HAP-1 (cell line): ENCODE measurements at regions not wholly inside any gene's neighbourhood (a gene's known extent, or its start where the extent isn't known, plus 50 kb on each side); places are given as distances from the start of the nearest gene placed in this dataset.
A peak's percentile ranks its signal among the peaks of the same experiment; 100 is the strongest.
"Not testable (repeated sequence)": the region's sequence is repeated elsewhere in the genome, so short reads cannot be mapped to it uniquely, and the experiment has no call there.

Experiments
- DNase-seq, 2 experiments: peaks; one replicate each; pipeline ENCODE4 v3.0.0-alpha.2; 2016 to 2020; ENCODE audit warnings: low spot score in 2 of 2
- H3K27me3 ChIP-seq: fragments of 250-450 bp; sonication (Bioruptor Pico); 2 replicates; pipeline ENCODE4 v1.5.1; 2020; ENCODE audit warnings: low read depth, mild to moderate bottlenecking, moderate library complexity
- H3K36me3 ChIP-seq: fragments of 250-450 bp; sonication (Bioruptor Pico); replicated peaks from 2 replicates; pipeline ENCODE4 v1.5.1; 2020; ENCODE audit warnings: mild to moderate bottlenecking
- H3K4me1 ChIP-seq: fragments of 250-450 bp; sonication (Bioruptor Pico); 2 replicates; pipeline ENCODE4 v1.5.1; 2020; ENCODE audit warnings: mild to moderate bottlenecking
- H3K4me3 ChIP-seq: fragments of 250-450 bp; sonication (Bioruptor Pico); 2 replicates; pipeline ENCODE4 v1.5.1; 2020; ENCODE audit warnings: mild to moderate bottlenecking, moderate library complexity
- H3K9me3 ChIP-seq: fragments of 250-450 bp; sonication (Bioruptor Pico); 2 replicates; pipeline ENCODE4 v1.5.1; 2020; ENCODE audit warnings: mild to moderate bottlenecking, moderate library complexity
- in situ Hi-C: fragments of 300-500 bp; cut with MboI; formaldehyde crosslinking; loops from 3 replicates; pipeline ENCODE4 v1.14.3; 2020; ENCODE audit warnings: low sequenced_read_pairs, inconsistent platforms, mixed read lengths

DNA sequence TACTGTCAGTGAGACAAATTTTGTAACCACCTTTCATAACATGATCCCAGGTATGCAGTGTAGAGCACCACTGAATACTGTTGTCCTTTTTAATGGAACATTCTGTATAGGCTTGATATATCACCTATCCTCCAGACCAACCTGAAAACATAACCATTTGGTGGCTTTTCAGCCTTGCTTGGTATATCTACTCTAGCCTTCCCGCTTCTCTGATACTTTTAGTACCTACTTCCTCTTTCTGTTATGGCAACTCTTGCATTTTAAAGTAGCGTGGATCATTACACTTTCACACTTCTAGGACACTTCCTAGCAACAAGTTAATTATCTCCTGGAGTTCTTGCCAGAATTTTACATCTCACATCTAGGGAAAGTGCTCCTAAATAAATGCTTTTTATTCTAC is 226.6 kb upstream of the ROBO1 start:
- Histone ChIP-seq H3K36me3 (no peaks in the 10 kb centered on the region), H3K27me3 (no peaks in the 10 kb centered on the region), H3K4me1 (no peaks in the 10 kb centered on the region), H3K4me3 (no peak overlapping the region), H3K9me3 (no peaks in the 10 kb centered on the region)
- in situ Hi-C loops = no loop called here
- no peak for DNase-seq

- Histone ChIP-seq H3K4me3 (no peak overlapping the region), H3K27me3 (no peaks in the 10 kb centered on the region), H3K36me3 (no peaks in the 10 kb centered on the region), H3K4me1 (no peaks in the 10 kb centered on the region), H3K9me3 (no peaks in the 10 kb centered on the region)
- DNase-seq = no peak
- in situ Hi-C loops = no loop called here
Measured at GRCh38 chr3:79986338-79986737, 218.5 kb upstream of the ROBO1 start.

DNA sequence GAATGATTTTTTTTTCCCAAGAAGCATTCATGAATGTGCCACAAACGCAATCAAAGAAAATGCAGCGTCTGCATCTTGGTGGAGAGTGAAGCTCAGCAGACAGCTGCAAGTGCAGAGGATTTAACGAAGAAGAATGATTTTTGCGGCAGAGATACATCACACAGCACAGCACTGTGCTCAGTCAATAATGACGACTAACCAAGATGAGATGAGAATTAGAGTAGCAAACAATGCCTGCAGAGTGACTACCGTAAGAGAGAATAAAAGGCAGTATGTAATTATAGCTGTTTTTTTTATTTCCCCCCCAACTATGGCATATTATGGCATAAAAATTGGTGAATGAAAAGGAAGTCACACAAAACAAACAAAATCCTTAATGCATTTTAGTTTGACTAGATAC is 218.0 kb upstream of the ROBO1 start:
- DNase-seq = no peak
- Histone ChIP-seq H3K36me3 (no peaks in the 10 kb centered on the region), H3K4me1 (no peaks in the 10 kb centered on the region), H3K9me3 (no peaks in the 10 kb centered on the region), H3K27me3 (no peaks in the 10 kb centered on the region), H3K4me3 (no peak overlapping the region)
- in situ Hi-C loops = no loop called here

DNA sequence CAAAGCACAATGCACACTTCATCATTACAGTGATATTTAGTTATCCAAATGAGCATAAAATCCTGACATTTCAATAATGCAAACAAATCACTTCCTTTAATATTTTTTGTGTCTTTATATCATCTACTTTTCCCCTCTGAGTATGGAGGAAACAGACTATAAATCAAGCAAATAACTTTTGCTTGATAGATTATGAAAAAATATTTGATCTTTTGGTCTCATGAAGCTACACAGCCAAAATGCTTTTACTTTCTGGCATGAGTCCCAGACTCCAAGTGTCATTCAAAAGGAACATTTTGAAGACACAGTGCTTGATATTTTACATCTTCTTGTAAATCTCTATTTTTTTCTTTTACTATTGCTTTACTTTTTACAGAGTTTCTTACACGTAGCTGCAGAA is 215.3 kb upstream of the ROBO1 start:
- in situ Hi-C loops = no loop called here
- no peaks in the 10 kb centered on the region for H3K9me3 ChIP-seq

DNA sequence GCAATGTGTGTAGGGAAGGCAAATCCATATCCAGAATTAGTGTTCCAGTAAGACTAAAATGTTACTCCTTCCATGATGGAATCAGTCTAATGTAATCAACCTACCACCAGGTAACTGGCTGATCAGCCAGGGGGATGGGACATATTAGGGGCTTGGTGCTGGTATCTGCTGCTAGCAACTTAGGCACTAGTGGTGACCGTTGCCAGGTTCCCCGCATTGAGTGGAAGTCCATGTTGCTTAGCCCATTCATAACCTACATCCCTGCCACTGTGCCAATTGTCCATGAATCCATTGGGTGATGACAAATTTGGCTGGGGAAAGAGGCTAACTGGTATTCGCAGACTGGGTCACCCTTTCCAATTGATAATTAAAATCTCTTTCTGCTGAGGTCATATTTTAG is 212.2 kb upstream of the ROBO1 start:
- DNase-seq = no peak
- H3K4me1 ChIP-seq = no peaks in the 10 kb centered on the region
- H3K9me3 ChIP-seq = no peaks in the 10 kb centered on the region
- no peaks in the 10 kb centered on the region for H3K36me3 ChIP-seq
- in situ Hi-C loops = no loop called here
- no peak overlapping the region for H3K4me3 ChIP-seq
- no peaks in the 10 kb centered on the region for H3K27me3 ChIP-seq

More for the DNA sequence above, 215.3 kb upstream of the ROBO1 start:
- Histone ChIP-seq H3K4me1 (no peaks in the 10 kb centered on the region), H3K36me3 (no peaks in the 10 kb centered on the region), H3K4me3 (no peak overlapping the region), H3K27me3 (no peaks in the 10 kb centered on the region)
- no peak for DNase-seq

- Histone ChIP-seq H3K36me3 (no peaks in the 10 kb centered on the region), H3K4me1 (no peaks in the 10 kb centered on the region), H3K27me3 (no peaks in the 10 kb centered on the region), H3K4me3 (no peak overlapping the region), H3K9me3 (no peaks in the 10 kb centered on the region)
- in situ Hi-C loops = no loop called here
- no peak for DNase-seq
Measured at GRCh38 chr3:79976466-79976865, 208.7 kb upstream of the ROBO1 start.

DNA sequence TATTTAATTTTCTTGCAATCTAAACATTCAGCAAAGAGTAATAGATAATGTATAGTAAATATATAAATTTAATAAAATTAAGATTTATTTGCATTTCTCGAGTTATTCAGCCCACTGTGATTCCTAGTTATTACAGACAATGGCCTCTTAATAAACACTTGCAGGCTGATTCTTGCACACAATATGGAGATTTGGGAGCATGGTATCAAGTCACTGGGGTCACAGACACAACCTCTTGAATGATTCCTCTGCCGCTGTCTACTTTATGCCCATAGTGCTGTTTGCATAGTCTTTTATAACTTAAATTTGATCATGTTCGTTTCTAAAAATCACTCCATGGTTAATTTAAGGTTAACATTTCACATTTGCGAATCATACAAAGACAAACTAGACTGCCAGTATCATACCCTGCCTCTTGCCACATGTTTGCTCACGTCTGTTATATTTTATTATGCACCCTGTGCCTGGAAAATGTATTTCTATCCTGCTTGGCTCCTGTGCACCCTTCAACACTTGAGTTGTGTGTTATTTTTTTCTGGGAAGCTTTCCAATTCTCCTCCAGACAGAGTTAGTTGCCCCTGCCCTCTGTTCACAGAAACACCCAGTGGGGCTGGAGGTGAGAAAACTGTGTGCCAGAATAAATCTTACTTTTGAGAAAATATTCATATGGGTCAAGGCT is 206.3 kb upstream of the ROBO1 start:
- in situ Hi-C loops = loop anchor here (25.0 kb wide), 1 partner anchor 88 kb away; no protein-coding TSS in a partner anchor
- peaks cover 6% of the 10 kb centered on the region for H3K4me1 ChIP-seq
- H3K4me3 ChIP-seq = no peak overlapping the region
- H3K27me3 ChIP-seq = no peaks in the 10 kb centered on the region
- no peaks in the 10 kb centered on the region for H3K36me3 ChIP-seq
- DNase-seq = no peak
- no peaks in the 10 kb centered on the region for H3K9me3 ChIP-seq

GRCh38 chr3:79973482-79973881 is 205.7 kb upstream of the ROBO1 start:
- H3K9me3 ChIP-seq = no peaks in the 10 kb centered on the region
- H3K4me3 ChIP-seq = no peak overlapping the region
- in situ Hi-C loops = loop anchor here (25.0 kb wide), 1 partner anchor 89 kb away; no protein-coding TSS in a partner anchor
- H3K36me3 ChIP-seq = no peaks in the 10 kb centered on the region
- DNase-seq = no peak
- H3K27me3 ChIP-seq = no peaks in the 10 kb centered on the region
- peaks cover 6% of the 10 kb centered on the region for H3K4me1 ChIP-seq

GRCh38 chr3:79968418-79968817 is 200.6 kb upstream of the ROBO1 start:
- H3K27me3 ChIP-seq = no peaks in the 10 kb centered on the region
- DNase-seq = no peak
- H3K36me3 ChIP-seq = no peaks in the 10 kb centered on the region
- no peaks in the 10 kb centered on the region for H3K9me3 ChIP-seq
- in situ Hi-C loops = loop anchor here (25.0 kb wide), 1 partner anchor 94 kb away; no protein-coding TSS in a partner anchor
- H3K4me3 ChIP-seq = no peak overlapping the region
- H3K4me1 ChIP-seq = peaks cover 6% of the 10 kb centered on the region

- Histone ChIP-seq H3K9me3 (no peaks in the 10 kb centered on the region), H3K4me1 (no peaks in the 10 kb centered on the region), H3K36me3 (no peaks in the 10 kb centered on the region), H3K4me3 (no peak overlapping the region), H3K27me3 (no peaks in the 10 kb centered on the region)
- in situ Hi-C loops = loop anchor here (25.0 kb wide), 1 partner anchor 102 kb away; no protein-coding TSS in a partner anchor
- DNase-seq = no peak
Measured at GRCh38 chr3:79960594-79960993, 192.8 kb upstream of the ROBO1 start.

GRCh38 chr3:79957066-79957465 is 189.3 kb upstream of the ROBO1 start:
- Histone ChIP-seq H3K36me3 (no peaks in the 10 kb centered on the region), H3K9me3 (no peaks in the 10 kb centered on the region), H3K4me1 (peaks cover 14% of the 10 kb centered on the region), H3K4me3 (no peak overlapping the region), H3K27me3 (no peaks in the 10 kb centered on the region)
- in situ Hi-C loops = loop anchor here (25.0 kb wide), 1 partner anchor 105 kb away; no protein-coding TSS in a partner anchor
- DNase-seq = no peak

DNA sequence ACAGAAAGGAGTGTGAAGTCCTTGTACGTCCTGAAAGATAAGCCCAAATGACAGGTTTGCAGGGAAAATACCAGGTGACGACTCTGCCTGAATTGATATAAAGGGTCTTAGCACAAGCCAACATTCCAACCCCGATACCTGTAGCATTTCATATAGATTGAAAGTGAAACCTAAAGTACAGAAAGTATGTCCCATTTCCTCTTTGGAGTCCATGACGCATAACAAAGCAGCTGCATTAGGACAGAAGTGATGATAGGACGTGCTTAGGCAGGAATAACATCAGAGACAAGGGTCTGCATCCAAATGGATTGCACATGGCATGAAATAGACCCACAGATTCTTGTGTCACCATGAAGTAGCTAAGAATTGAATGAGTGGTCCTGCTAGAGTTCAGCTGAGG is 187.0 kb upstream of the ROBO1 start:
- DNase-seq = no peak
- H3K4me3 ChIP-seq = no peak overlapping the region
- no peaks in the 10 kb centered on the region for H3K9me3 ChIP-seq
- no peaks in the 10 kb centered on the region for H3K27me3 ChIP-seq
- in situ Hi-C loops = loop anchor here (25.0 kb wide), 1 partner anchor 108 kb away; no protein-coding TSS in a partner anchor
- H3K36me3 ChIP-seq = no peaks in the 10 kb centered on the region
- peaks cover 14% of the 10 kb centered on the region for H3K4me1 ChIP-seq

DNA sequence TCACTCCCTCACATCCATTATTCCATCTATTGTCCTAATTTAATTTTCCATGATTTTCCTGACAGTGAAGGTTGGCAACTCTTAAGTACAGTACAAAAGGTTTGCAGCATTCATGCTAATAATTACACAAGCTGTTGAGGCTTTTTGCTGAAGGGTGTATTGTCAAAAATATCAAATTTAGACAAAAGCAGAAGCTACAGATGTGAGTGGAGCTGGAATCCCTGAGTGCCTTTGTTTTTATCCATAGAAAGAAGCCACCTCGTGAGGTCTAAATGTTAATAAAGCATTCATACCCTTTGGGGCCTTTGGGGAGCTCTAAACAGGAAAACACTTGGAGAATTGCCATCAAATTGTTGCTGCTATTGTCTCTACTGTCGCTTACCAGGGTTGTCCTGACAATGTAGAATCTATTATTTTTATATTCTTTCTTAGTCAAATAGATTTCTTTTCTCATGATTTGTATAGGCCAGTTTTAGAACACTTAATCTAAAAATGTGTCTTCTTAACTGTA is 185.8 kb upstream of the ROBO1 start:
- Histone ChIP-seq H3K4me1 (peaks cover 14% of the 10 kb centered on the region), H3K4me3 (no peak overlapping the region), H3K27me3 (no peaks in the 10 kb centered on the region), H3K9me3 (no peaks in the 10 kb centered on the region), H3K36me3 (no peaks in the 10 kb centered on the region)
- in situ Hi-C loops = loop anchor here (25.0 kb wide), 1 partner anchor 109 kb away; no protein-coding TSS in a partner anchor
- DNase-seq = peak; percentile 54 to 92

DNA sequence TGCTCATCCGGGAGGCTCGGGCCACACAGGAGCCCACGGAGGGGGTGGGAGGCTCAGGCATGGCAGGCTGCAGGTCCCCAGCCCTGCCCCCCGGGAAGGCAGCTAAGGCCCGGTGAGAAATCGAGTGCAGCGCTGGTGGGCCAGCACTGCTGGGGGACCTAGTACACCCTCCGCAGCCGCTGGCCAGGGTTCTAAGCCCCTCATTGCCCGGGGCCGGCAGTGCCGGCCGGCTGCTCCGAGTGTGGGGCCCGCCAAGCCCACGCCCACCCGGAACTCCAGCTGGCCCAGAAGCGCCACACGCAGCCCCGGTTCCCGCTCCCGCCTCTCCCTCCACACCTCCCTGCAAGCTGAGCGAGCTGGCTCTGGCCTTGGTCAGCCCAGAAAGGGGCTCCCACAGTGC is 183.6 kb upstream of the ROBO1 start:
- not testable (repeated sequence) for DNase-seq, H3K36me3 ChIP-seq, H3K27me3 ChIP-seq, H3K4me3 ChIP-seq, H3K9me3 ChIP-seq
- in situ Hi-C loops = loop anchor here (25.0 kb wide), 1 partner anchor 111 kb away; no protein-coding TSS in a partner anchor
- peaks cover 14% of the 10 kb centered on the region for H3K4me1 ChIP-seq
